NCI-H446 treated with DMSO at 0.1 percent for 48 hours (cell line): ENCODE measurements at regions not wholly inside any gene's neighbourhood (a gene's known extent, or its start where the extent isn't known, plus 50 kb on each side); places are given as distances from the start of the nearest gene placed in this dataset.

ENCODE experiments used
- DNase-seq: peaks from one replicate; lab custom pipeline; 2025; lab: John Stamatoyannopoulos, UW

DNA sequence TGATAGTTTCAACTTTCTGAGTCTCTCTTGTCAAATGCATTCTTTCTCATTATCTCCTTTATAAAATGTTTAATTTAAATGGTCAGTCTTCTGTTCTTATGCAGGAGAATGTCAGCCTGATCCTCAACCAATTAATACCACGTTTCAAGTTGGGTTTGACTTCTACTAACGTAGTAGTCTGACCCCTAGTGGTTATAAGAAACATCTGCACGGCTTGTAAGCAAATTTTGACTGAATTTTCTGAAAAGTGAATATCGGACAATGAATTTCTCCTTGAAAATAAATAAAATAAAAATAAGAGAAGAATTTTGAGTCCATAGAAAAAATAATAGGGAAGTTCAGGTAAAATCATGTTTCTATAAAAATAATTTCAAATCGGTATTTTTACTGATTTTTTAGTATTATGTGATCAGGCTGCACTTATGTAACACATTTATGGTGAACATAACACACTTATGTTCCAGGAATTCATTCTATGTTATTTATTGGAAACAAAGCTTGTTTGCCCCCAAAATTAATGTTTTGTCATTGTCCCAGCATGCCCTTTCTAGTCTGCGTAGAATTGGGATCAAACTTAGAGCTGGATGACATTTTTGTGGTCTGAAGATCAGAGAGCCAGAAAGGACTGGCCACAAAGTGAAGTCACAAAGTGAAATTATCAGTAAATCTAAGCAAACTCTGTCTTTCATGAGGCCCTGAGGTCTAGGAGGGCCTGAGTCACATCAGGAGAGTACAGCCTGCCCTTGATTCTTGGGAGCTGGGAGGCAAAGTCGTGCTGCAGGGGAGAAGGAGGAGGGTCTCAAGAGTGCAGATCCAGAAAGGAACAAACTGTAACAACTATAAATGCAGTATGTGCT is 101.2 kb upstream of the STXBP6 start:
- peak; percentile 49 for DNase-seq

DNA sequence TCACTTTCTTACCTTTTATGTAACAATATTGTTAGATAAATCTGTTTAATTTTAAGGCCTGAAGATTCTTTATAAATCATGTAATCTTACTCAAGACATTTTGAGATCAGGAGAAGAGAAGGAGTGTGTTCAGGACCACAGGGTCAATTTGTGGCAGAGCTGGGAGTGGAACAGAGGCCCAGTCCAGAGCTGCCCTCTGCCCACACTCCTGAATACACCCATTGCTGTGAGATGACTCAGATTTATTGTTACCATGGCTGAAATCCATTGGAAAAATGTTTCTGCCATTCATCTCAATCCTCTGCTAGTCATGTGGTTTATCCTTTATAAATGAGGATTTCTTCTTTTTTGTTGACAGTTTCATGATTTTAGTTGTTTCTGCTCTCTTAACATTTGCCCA is 100.5 kb upstream of the STXBP6 start:
- no peak for DNase-seq

GRCh38 chr14:25140411-25140810 is 90.5 kb upstream of the STXBP6 start:
- DNase-seq = no peak

DNA sequence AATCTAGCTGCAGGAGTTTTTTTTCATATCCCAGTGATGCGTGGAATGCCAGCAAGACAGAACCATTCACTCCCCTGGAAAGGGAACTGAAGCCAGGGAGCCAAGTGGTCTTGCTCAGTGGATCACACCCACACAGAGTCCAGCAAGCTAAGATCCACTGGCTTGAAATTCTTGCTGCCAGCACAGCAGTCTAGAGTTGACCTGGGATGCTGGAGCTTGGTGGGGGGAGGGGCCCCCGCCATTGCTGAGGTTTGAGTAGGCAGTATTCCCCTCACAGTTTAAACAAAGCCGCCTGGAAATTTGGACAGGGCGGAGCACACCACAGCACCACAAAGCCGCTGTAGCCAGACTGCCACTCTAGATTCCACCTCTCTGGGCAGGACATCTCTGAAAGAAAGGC is 86.9 kb upstream of the STXBP6 start:
- DNase-seq = no peak

DNA sequence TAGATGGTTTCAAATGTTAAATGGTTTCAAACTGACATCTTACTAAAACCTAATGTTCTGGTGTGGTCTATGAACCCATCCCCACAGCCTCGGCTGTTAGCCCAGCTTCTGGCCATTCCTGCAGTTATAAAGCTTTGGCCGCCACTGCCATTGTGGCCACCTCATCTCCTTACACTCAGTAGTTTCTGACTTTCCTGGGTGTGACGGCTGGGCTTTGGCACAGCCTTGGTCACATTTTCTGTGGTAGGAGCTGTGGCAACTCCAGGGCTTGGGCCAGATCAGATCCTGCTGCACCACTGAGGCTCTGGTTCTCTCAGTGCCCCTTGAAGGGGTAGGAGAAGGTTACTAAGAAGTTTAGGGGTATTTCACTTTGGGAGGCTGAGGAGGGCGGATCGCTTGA is 84.2 kb upstream of the STXBP6 start:
- no peak for DNase-seq

DNA sequence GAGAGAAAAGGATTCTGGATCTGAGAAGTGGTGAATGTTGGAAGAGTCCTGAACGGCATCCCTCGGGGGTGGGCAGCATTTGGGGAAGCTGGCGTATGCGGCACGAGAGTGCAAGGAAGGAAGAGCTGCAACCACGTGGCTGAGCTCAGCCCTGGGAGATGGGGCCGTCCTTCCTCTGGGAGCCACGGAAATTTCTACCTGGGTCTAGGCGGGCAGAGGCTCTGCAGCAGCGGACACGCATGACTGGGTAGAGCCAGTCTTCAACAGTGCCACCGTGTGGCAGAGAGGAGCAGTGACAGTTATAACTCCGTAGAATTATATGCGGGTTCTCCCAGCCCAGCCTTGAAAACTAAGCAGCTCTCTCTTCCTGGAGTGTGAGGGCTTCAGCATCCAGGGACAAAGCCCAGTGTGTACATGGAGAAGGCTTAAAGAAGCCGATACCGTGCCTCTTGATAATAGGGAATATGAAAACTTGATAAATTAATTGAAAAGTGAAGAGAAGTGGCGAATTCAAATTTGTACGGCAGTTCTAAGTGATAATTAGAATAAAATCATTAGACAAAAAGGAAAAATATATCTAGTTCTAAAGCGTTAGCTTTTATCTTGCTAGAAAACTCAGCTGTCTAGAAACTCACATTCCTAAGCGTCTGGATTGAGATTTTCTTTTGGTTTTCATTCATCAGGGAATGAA is 82.9 kb upstream of the STXBP6 start:
- DNase-seq = peak; percentile 5

DNA sequence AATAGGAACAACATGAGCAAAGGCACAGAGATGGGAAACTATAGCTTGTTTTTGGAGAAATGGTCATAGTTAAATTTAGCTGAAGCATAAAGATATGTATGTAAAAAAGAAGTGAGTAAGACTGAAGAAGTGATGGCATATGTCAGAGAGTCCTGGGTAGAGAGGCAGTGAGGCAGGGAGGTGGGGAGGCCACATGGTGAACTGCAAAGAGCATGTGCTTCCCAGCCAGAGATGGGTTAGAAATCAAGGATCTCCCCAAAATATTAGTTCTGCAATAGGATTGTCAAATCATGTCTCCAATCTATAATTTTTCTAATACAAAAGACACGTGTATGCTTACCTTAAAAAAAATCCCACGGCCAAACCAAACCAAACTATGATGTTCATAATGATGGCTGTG is 82.1 kb upstream of the STXBP6 start:
- no peak for DNase-seq

DNA sequence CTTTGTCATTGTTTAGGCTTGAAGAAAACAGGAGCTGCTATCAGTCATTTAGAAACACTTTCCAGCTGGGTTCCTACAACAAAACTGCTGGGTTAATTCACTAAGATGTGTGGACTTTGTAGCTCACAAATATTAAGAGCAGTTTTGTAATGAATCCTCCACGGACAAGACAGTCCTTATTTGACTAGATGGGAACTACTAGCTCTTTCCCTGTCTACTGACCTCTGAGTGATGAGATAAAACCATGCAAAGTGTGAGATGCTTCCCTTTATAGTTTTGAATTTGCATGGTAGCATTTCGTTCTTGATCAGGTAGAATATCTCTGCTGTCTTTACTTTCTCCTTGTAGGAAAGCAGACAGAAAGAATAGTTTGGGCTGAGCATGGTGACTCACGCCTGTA is 72.9 kb upstream of the STXBP6 start:
- no peak for DNase-seq

DNA sequence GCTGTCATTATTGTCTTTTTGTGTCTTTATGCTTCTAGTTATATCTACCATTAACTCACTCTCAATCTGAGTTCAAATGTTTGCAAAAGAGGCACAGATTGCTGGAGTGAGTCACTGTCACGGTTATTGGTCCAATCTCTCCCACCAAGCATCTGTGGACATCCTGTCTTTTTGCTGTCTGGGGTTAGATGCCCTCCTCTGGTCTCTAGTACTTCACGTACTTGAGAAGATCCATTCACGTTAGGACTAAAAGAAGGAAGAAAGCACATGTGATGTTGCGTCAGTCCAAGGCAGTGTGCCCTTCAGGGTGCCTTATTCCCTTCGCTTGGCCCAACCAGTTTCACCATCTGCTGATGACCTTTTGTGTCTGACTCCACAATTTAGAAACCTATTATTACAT is 72.3 kb upstream of the STXBP6 start:
- no peak for DNase-seq

GRCh38 chr14:25121337-25122129 is 71.6 kb upstream of the STXBP6 start:
- no peak for DNase-seq

DNA sequence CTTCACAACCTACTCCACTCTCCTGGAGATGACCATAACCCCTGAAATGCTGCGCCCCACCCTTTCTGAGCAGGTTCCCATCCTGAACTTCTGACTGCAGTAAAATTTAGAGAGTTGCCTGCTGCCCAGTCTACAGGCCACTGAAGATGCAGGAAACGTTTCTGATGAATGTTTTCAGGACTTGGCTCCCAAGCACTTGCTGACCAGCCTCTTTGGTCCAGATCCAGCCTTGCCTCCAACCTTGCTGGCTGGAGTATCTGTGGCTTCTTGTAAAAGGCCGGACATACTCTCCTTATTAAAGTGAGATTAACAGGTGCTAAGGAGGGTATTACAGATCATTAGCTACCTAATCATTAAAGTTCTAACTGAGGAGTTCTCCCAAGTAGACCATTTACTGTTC is 70.3 kb upstream of the STXBP6 start:
- DNase-seq = no peak

DNA sequence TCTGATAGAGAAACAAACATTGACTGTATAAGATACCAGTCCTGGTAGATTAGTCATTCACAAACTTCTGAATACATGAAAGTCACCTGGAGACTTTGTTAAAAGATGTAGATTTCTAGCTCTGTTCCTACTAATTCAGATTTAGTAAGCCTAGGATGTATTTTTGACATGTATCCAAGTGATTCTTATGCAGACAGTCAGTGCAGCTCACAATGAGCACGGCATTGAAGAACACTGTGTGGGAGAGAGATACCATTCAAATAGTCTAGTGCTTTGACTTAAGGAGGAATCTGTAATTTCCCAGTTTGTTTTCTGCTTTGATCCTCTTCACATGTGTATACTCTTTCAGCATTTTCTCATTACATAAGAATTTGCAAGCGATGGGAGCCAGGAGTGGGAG is 68.7 kb upstream of the STXBP6 start:
- DNase-seq = no peak

DNA sequence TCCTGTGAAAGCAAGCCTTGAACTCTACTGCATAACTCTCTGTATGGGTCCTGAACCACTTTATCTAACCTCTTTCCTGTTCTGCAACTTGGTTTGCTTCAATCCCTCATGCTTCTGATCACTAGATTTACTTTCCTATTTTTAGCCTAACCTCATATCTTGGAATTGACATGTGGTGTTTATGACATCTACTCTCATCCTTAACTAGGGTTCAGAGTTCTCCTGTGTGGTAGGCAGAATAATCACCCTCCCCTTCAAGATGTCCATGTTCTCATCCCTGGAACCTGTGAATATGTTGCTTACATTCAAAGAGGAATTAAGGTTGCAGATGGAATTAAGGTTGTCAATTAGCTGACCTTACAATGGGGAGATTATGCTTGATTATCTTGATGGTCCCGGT is 67.4 kb upstream of the STXBP6 start:
- DNase-seq = no peak

DNA sequence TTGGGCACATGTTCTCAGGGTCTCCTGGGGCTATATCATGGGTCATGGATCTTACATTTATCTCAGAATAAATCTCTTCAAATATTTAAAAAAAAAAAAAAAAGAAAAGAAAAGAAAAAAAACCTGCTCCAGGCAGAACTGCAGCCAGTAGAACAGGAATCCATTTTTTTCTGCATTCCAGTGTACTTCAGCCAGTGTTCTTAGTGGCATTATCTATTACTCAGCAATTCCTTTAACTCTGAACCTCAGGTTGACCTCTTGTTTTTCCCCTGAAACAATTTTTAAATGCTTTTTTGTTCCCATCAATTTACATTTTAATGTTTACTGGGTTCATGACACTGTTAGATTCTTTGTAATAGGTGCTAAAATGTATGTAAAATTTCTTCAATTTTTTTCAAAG is 66.7 kb upstream of the STXBP6 start:
- DNase-seq = no peak

DNA sequence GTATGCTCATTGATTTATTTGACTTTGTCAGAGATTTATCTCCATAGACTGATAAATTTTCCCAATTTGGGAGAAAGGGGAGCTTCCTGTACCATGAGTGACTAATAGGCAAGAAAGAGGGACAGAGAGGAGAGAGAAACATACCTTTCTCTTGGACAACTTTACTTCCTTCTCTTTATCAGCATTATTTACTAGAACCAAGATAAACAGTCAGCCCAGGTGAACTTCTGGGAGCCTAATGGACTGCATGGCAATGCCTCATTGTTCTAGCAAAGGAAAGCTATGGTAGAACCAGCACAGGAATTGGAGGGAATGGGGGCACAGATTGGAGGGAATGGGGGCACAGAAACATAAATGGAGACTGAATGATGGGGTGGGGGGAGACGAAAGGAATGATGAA is 63.4 kb upstream of the STXBP6 start:
- no peak for DNase-seq

GRCh38 chr14:25111061-25111601 is 61.2 kb upstream of the STXBP6 start:
- DNase-seq = no peak

DNA sequence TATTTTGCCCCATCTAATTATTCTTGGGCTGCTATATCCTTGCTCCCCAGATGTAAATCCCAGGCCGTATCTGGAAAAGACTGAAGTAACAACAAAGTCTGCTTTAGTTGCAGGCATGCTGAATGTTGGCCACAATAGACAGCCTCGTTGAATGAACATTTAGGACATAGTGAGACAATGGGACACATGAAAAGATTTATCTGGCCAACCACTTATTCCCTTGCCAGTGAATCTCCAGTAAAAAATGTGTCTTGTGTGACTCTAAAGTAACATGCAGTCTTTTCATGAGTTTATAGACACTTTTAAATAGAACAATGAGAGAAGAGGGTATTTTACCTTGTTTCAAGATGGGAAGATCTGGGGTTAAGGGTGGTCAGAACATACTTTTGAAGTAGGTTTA is 60.2 kb upstream of the STXBP6 start:
- no peak for DNase-seq

GRCh38 chr14:25108959-25109358 is 59.0 kb upstream of the STXBP6 start:
- no peak for DNase-seq

- no peak for DNase-seq
Measured at GRCh38 chr14:25108291-25108690, 58.3 kb upstream of the STXBP6 start.

DNA sequence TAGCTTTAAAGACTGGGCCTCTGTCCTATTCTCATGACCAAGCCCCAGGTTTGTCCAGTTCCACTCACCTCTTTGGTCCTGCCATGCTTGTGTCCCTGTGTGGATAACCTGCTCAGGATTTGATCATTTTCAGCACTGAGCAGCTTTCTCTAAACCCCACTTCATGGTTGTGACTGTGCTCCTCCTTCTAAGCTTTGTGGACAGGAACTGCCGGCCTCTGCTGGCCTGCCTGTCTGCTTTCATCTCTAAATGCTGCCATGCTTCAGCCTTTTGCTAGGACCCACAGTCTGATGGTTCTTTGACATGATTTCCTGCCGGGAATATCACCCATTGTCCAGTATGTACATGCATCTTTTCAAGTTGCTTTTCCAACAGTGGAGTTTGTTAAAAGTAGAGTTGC is 53.9 kb upstream of the STXBP6 start:
- no peak for DNase-seq

DNA sequence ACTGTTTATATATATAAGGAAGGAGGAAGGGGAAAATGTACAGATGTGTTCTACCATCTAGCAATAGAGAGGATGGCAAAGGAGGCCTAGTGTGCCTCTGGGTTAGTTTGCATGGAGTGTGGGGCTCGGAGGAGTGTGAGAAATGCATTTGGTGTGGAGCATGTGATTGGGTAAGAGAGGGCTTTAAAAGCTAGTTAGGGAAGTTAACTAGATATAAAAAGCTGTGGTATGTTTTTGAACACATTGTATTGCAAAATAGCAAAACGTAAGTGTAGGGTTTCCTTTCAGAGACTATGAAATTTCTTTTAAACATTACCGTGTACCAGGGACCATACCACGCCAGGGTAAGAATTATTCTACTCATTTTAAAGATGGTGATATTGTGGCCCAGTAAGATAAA is 53.3 kb upstream of the STXBP6 start:
- no peak for DNase-seq

DNA sequence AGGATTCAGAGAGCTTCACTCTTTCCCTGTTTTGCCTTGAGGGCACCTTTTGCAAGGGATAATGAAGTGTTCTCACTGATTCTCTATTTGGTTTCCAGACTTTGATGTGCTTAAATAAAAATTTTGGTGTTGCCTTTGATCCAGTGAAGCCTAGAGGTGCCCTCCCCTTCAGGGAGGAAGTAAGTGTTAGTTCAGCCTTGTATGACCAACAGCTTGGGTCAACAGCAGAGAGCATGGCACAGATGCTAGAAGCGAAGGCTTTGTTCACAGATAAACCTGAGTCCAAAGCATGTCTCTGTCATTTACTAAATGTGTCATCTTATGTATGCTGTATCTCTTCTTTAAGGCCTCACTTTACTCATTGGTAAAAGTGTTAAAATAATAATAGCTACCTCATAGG is 52.8 kb upstream of the STXBP6 start:
- DNase-seq = no peak

DNA sequence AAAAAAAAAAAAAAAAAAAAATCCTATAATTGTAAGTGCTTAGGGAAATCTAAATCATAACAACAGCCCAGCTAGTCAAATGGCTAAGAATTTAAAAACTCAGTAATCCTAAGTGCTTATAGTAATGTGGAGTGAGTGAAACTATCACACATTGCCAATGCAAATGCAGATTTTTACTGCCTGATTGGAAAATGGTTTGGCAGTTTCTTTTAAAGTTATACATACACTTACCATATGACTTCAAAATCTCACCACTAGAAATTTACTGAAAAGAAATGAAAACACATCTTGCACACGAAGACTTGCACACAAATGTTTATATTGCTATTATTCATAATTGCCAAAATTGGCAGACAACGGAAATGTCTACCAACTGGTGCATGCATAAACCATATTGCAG is 51.3 kb upstream of the STXBP6 start:
- DNase-seq = no peak
